Thymus (tissue), 11 donors: ENCODE measurements at regions not wholly inside any gene's neighbourhood (a gene's known extent, or its start where the extent isn't known, plus 50 kb on each side); places are given as distances from the start of the nearest gene placed in this dataset.

Source experiments
- DNase-seq, 9 donors: peaks; one replicate each; pipeline ENCODE4 v3.0.0-alpha.2; 2013; ENCODE audit warnings: low spot score in 9 of 9, low read depth in 6 of 9, missing footprints in 1 of 9
- H3K27ac ChIP-seq, 2 donors: one replicate each; pipeline ENCODE4 v1.5.1; 2013; ENCODE audit warnings: control low read depth in 1 of 2, low read depth in 1 of 2, low read length in 1 of 2, mild to moderate bottlenecking in 1 of 2, moderate library complexity in 1 of 2
- H3K27me3 ChIP-seq, 2 donors: one replicate each; pipeline ENCODE4 v1.5.1; 2013; ENCODE audit warnings: low read length in 1 of 2; ENCODE audit not compliant: control insufficient read depth in 2 of 2, insufficient read depth in 1 of 2
- H3K36me3 ChIP-seq, 2 donors: one replicate each; pipeline ENCODE4 v1.5.1; 2013; ENCODE audit warnings: low read length in 1 of 2, mild to moderate bottlenecking in 1 of 2, moderate library complexity in 1 of 2; ENCODE audit not compliant: control insufficient read depth in 2 of 2, insufficient read depth in 2 of 2
- H3K4me1 ChIP-seq, 2 donors: one replicate each; pipeline ENCODE4 v1.5.1; 2013; ENCODE audit warnings: low read length in 2 of 2; ENCODE audit not compliant: control insufficient read depth in 2 of 2, insufficient read depth in 2 of 2
- H3K4me3 ChIP-seq, 2 donors: one replicate each; pipeline ENCODE4 v1.5.1; 2013; ENCODE audit warnings: low read length in 2 of 2, control low read depth in 1 of 2, mild to moderate bottlenecking in 1 of 2
- H3K9me3 ChIP-seq, 2 donors: one replicate each; pipeline ENCODE4 v1.5.1; 2013; ENCODE audit warnings: low read length in 1 of 2, mild to moderate bottlenecking in 1 of 2; ENCODE audit not compliant: control insufficient read depth in 2 of 2, insufficient read depth in 1 of 2
- WGBS: extraction: QIAGEN DNeasy Blood & Tissue Kit; methylation state at CpG from one replicate; pipeline ENCODE4 v1.1.7; 2013; 5-methylcytosine and 5-hydroxymethylcytosine counted together
- donor health status: healthy.

GRCh38 chr10:131485732-131486131 lies 174.2 kb upstream of the TCERG1L start:
- no peak for DNase-seq
- Histone ChIP-seq H3K9me3 (no peaks in the 10 kb centered on the region), H3K27ac (no peak overlapping the region), H3K4me3 (no peak overlapping the region), H3K36me3 (no peaks in the 10 kb centered on the region), H3K27me3 (no peaks in the 10 kb centered on the region), H3K4me1 (no peaks in the 10 kb centered on the region)
- WGBS, result 78% methylated on average over 2 of the region's 2 CpGs

- WGBS, result 87% methylated on average over 5 of the region's 5 CpGs
- H3K9me3 ChIP-seq, result no peaks in the 10 kb centered on the region
- H3K27ac ChIP-seq, result no peak overlapping the region
- no peaks in the 10 kb centered on the region for H3K27me3 ChIP-seq
- no peaks in the 10 kb centered on the region for H3K4me1 ChIP-seq
- H3K4me3 ChIP-seq, result no peak overlapping the region
- no peaks in the 10 kb centered on the region for H3K36me3 ChIP-seq
- DNase-seq, result no peak
Observed at GRCh38 chr10:131487822-131488221, 176.3 kb upstream of the TCERG1L start.

GRCh38 chr10:131490991-131491594 lies 179.6 kb upstream of the TCERG1L start:
- Histone ChIP-seq H3K4me3 (no peak overlapping the region), H3K27ac (no peak overlapping the region), H3K27me3 (no peaks in the 10 kb centered on the region), H3K4me1 (no peaks in the 10 kb centered on the region), H3K9me3 (peaks cover 0 to 4% of the 10 kb centered on the region in 2 donors), H3K36me3 (no peaks in the 10 kb centered on the region)
- WGBS, result 87% methylated on average over 9 of the region's 9 CpGs
- no peak for DNase-seq

- peaks cover 0 to 5% of the 10 kb centered on the region in 2 donors for H3K9me3 ChIP-seq
- H3K27me3 ChIP-seq, result no peaks in the 10 kb centered on the region
- H3K4me3 ChIP-seq, result no peak overlapping the region
- H3K27ac ChIP-seq, result no peak overlapping the region
- 81% methylated on average over 9 of the region's 9 CpGs for WGBS
- H3K36me3 ChIP-seq, result no peaks in the 10 kb centered on the region
- H3K4me1 ChIP-seq, result no peaks in the 10 kb centered on the region
- no peak for DNase-seq
Observed at GRCh38 chr10:131492211-131492857, 180.8 kb upstream of the TCERG1L start.

GRCh38 chr10:131493432-131493831 lies 181.9 kb upstream of the TCERG1L start:
- Histone ChIP-seq H3K36me3 (no peaks in the 10 kb centered on the region), H3K27ac (no peak overlapping the region), H3K27me3 (no peaks in the 10 kb centered on the region), H3K4me3 (no peak overlapping the region), H3K4me1 (no peaks in the 10 kb centered on the region), H3K9me3 (peaks cover 0 to 5% of the 10 kb centered on the region in 2 donors)
- WGBS, result 94% methylated on average over 4 of the region's 4 CpGs
- DNase-seq, result no peak

- 92% methylated on average over 5 of the region's 5 CpGs for WGBS
Observed at GRCh38 chr10:131494451-131494850, 182.9 kb upstream of the TCERG1L start.

GRCh38 chr10:131495224-131495623 lies 183.7 kb upstream of the TCERG1L start:
- H3K27ac ChIP-seq, result no peak overlapping the region
- H3K9me3 ChIP-seq, result peaks cover 0 to 5% of the 10 kb centered on the region in 2 donors
- no peak overlapping the region for H3K4me3 ChIP-seq
- no peaks in the 10 kb centered on the region for H3K36me3 ChIP-seq
- WGBS, result 83% methylated on average over 4 of the region's 4 CpGs
- DNase-seq, result no peak
- no peaks in the 10 kb centered on the region for H3K27me3 ChIP-seq
- H3K4me1 ChIP-seq, result no peaks in the 10 kb centered on the region

More at GRCh38 chr10:131494451-131494850, 182.9 kb upstream of the TCERG1L start:
- no peak overlapping the region for H3K4me3 ChIP-seq
- peaks cover 0 to 5% of the 10 kb centered on the region in 2 donors for H3K9me3 ChIP-seq
- DNase-seq, result no peak
- H3K4me1 ChIP-seq, result no peaks in the 10 kb centered on the region
- no peaks in the 10 kb centered on the region for H3K36me3 ChIP-seq
- no peaks in the 10 kb centered on the region for H3K27me3 ChIP-seq
- H3K27ac ChIP-seq, result no peak overlapping the region

- H3K27me3 ChIP-seq, result no peaks in the 10 kb centered on the region
- no peaks in the 10 kb centered on the region for H3K36me3 ChIP-seq
- no peak overlapping the region for H3K4me3 ChIP-seq
- no peak for DNase-seq
- no peaks in the 10 kb centered on the region for H3K4me1 ChIP-seq
- 96% methylated on average over 14 of the region's 14 CpGs for WGBS
- H3K27ac ChIP-seq, result no peak overlapping the region
- peaks cover 0 to 5% of the 10 kb centered on the region in 2 donors for H3K9me3 ChIP-seq
Observed at GRCh38 chr10:131495892-131496291, 184.4 kb upstream of the TCERG1L start.

- WGBS, result 94% methylated on average over 16 of the region's 16 CpGs
- no peak for DNase-seq
- Histone ChIP-seq H3K27ac (no peak overlapping the region), H3K36me3 (no peaks in the 10 kb centered on the region), H3K9me3 (peaks cover 0 to 8% of the 10 kb centered on the region in 2 donors), H3K4me3 (no peak overlapping the region), H3K27me3 (no peaks in the 10 kb centered on the region), H3K4me1 (no peaks in the 10 kb centered on the region)
Observed at GRCh38 chr10:131496351-131497052, 185.0 kb upstream of the TCERG1L start.
